A673 (cell line): ENCODE measurements at regions not wholly inside any gene's neighbourhood (a gene's known extent, or its start where the extent isn't known, plus 50 kb on each side); places are given as distances from the start of the nearest gene placed in this dataset.

Experiments
- EZH2 ChIP-seq: fragments of 200-600 bp; sonication (generic); IDR thresholded peaks from 2 replicates; pipeline ENCODE4 v1.6.1; 2017; ENCODE audit warnings: borderline replicate concordance, low read depth, mild to moderate bottlenecking, mixed read lengths, antibody characterized with exemption, low read length; ENCODE audit not compliant: poor library complexity, severe bottlenecking
- TF ChIP-seq, protein P1 (sequence below): fragments of 300-800, 200-600 bp; sonication (generic); conservative IDR thresholded peaks from 2 replicates; pipeline ENCODE4 v1.5.1; 2017; ENCODE audit warnings: low read depth, mild to moderate bottlenecking, antibody characterized with exemption, low read length, moderate library complexity, mixed read lengths

DNA sequence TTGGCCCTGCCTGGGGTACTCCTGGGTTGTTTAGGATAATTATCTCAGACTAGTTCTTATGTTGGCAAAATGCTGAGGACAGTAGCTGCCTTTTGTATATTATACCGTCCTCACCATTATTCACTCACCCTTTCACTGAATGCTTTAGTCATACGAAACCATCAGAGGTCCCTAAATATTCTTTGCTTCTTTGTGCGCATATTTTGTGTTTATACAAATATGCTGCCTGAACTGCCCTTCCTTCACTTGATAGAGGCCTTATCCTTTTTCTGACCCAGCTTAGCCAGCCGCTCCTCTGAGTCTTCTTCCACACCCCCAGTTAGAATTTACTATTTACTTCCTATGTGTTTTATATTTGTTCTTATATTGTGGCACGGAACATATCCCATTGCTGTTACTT is 70.2 kb upstream of the OSBPL3 start:
- TF ChIP-seq, protein P1, sequence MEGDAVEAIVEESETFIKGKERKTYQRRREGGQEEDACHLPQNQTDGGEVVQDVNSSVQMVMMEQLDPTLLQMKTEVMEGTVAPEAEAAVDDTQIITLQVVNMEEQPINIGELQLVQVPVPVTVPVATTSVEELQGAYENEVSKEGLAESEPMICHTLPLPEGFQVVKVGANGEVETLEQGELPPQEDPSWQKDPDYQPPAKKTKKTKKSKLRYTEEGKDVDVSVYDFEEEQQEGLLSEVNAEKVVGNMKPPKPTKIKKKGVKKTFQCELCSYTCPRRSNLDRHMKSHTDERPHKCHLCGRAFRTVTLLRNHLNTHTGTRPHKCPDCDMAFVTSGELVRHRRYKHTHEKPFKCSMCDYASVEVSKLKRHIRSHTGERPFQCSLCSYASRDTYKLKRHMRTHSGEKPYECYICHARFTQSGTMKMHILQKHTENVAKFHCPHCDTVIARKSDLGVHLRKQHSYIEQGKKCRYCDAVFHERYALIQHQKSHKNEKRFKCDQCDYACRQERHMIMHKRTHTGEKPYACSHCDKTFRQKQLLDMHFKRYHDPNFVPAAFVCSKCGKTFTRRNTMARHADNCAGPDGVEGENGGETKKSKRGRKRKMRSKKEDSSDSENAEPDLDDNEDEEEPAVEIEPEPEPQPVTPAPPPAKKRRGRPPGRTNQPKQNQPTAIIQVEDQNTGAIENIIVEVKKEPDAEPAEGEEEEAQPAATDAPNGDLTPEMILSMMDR = no peak
- no peak for TF ChIP-seq EZH2
